ENCODE measurements at regions not wholly inside any gene's neighbourhood (a gene's known extent, or its start where the extent isn't known, plus 50 kb on each side); places are given as distances from the start of the nearest gene placed in this dataset.

DNA sequence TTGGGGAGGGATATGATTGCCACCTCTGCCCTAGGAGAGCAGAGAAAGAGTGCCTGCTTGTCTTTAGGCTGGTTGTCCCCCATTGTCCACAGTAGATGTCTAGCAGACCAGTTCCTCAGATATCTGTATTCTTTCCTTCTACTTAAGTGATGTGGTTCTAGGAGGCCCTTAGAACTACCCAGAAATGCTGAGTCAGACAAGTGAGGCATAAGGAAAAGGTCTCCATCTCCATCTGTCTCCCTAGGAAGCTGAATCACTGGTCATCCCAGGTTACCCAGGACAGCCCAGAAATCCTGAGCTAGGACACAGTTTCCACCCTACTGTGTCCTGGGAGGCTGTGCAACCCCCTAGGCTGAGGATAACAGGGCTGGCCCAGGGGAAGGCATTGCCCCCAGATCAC is 93.4 kb upstream of the INHBA start:
- Mint-ChIP-seq H3K27me3 (ENCODE audit: low read depth) (no peaks in the 10 kb centered on the region), H3K27ac (no peak overlapping the region), H3K4me3 (no peak overlapping the region), H3K9me3 (no peaks in the 10 kb centered on the region), H3K36me3 (ENCODE audit: insufficient read depth in 2 of 2) (no peaks in the 10 kb centered on the region), H3K4me1 (ENCODE audit: low read depth) (no peaks in the 10 kb centered on the region)
- ATAC-seq (replicated peaks in 1 of 2): no peak
- no peak for DNase-seq

- ATAC-seq (replicated peaks in 1 of 2): no peak
- H3K4me1 Mint-ChIP-seq (ENCODE audit: low read depth): no peaks in the 10 kb centered on the region
- no peak overlapping the region for H3K4me3 Mint-ChIP-seq
- no peaks in the 10 kb centered on the region for H3K36me3 Mint-ChIP-seq (ENCODE audit: insufficient read depth in 2 of 2)
- H3K27me3 Mint-ChIP-seq (ENCODE audit: low read depth): no peaks in the 10 kb centered on the region
- H3K27ac Mint-ChIP-seq: no peak overlapping the region
- H3K9me3 Mint-ChIP-seq: no peaks in the 10 kb centered on the region
- no peak for DNase-seq
Observed at GRCh38 chr7:41795276-41795833, 92.5 kb upstream of the INHBA start.

DNA sequence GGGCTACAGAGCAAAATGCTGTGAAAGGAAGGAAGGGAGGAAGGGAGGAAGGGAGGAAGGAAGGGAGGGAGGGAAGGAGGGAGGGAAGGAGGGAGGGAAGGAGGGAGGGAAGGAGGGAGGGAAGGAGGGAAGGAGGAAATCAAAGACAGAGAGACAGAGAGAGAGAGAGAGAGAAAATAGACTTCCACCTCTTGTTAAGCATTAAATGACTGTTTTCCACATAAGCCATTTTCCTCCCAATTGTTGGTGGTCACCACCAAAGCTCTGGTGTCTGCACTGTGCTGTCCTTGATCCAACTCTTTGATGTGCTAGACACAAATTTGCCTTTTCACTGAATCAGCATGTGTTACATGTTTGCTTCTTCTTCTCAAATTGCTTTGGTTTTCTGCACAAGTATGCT is 90.7 kb upstream of the INHBA start:
- Mint-ChIP-seq H3K4me3 (no peak overlapping the region), H3K9me3 (no peaks in the 10 kb centered on the region), H3K27me3 (ENCODE audit: low read depth) (no peaks in the 10 kb centered on the region), H3K36me3 (ENCODE audit: insufficient read depth in 2 of 2) (no peaks in the 10 kb centered on the region), H3K4me1 (ENCODE audit: low read depth) (no peaks in the 10 kb centered on the region), H3K27ac (no peak overlapping the region)
- DNase-seq (no peak), ATAC-seq (replicated peaks in 1 of 2) (no peak)

GRCh38 chr7:41792120-41792519 is 89.2 kb upstream of the INHBA start:
- no peak overlapping the region for H3K27ac Mint-ChIP-seq
- H3K27me3 Mint-ChIP-seq (ENCODE audit: low read depth): no peaks in the 10 kb centered on the region

DNA sequence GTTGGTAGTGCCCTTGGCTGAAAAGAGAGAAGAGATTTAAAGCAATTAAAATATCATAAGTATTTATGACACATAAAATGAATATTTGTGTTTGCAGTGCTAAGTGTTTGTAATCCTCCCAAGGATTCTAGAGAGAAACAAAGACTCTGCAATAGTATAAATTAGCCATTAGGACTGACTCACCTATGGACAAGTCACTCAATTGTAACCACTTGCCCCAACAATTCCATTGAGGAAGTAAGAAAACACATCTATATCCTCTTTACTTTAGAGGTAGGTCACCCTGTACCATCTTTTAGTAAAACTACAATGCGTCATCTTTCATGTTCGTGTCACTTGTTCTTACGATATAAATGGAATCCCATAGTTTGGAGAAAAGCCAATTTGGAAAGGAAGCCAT is 85.7 kb upstream of the INHBA start:
- Mint-ChIP-seq H3K27ac (no peak overlapping the region), H3K27me3 (ENCODE audit: low read depth) (peaks cover 5% of the 10 kb centered on the region), H3K36me3 (ENCODE audit: insufficient read depth in 2 of 2) (no peaks in the 10 kb centered on the region), H3K9me3 (no peaks in the 10 kb centered on the region), H3K4me3 (no peak overlapping the region), H3K4me1 (ENCODE audit: low read depth) (no peaks in the 10 kb centered on the region)
- ATAC-seq (replicated peaks in 1 of 2) (no peak), DNase-seq (no peak)

More at GRCh38 chr7:41792120-41792519, 89.2 kb upstream of the INHBA start:
- no peaks in the 10 kb centered on the region for H3K9me3 Mint-ChIP-seq
- H3K36me3 Mint-ChIP-seq (ENCODE audit: insufficient read depth in 2 of 2): no peaks in the 10 kb centered on the region
- no peak overlapping the region for H3K4me3 Mint-ChIP-seq
- no peak for DNase-seq
- H3K4me1 Mint-ChIP-seq (ENCODE audit: low read depth): no peaks in the 10 kb centered on the region
- no peak for ATAC-seq (replicated peaks in 1 of 2)

DNA sequence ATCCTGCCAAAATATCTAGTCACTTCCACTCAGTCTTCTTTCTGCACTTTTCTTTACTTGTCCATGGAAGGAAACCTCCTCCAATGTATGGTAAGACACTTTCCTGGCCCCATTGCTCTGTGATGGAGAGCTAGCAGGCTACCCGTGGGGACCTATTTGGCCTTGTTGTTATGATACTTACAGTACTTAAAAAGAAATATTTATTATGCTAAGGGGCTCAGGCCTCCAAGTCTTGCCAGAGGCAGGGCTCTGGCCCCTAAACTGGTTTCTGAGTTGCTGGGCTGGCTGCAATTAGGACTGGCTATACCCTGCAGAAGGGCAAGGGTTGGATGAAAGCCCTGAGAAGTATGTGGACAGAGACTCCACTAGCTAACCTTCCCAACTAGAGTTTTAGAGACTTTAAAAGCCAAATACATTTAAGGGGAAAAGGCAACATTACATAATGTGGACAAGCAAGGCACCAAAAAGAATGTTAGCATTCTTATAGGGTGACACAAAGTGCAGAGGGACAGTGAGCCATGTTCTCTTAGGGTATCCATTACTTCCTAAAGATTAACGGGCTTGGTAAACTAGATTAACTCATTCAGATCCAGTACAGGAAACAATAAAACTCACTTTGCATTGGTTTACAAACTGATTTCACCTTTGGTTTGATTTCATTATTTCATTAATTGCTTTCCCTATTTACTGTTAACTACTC is 84.9 kb upstream of the INHBA start:
- ATAC-seq (replicated peaks in 1 of 2) (no peak), DNase-seq (no peak)
- Mint-ChIP-seq H3K4me3 (no peak overlapping the region), H3K27me3 (ENCODE audit: low read depth) (peaks cover 12% of the 10 kb centered on the region), H3K27ac (no peak overlapping the region), H3K4me1 (ENCODE audit: low read depth) (no peaks in the 10 kb centered on the region), H3K9me3 (no peaks in the 10 kb centered on the region), H3K36me3 (ENCODE audit: insufficient read depth in 2 of 2) (no peaks in the 10 kb centered on the region)

GRCh38 chr7:41786944-41787343 is 84.1 kb upstream of the INHBA start:
- Mint-ChIP-seq H3K27ac (no peak overlapping the region), H3K27me3 (ENCODE audit: low read depth) (peaks cover 12% of the 10 kb centered on the region), H3K4me3 (no peak overlapping the region), H3K9me3 (no peaks in the 10 kb centered on the region), H3K36me3 (ENCODE audit: insufficient read depth in 2 of 2) (no peaks in the 10 kb centered on the region), H3K4me1 (ENCODE audit: low read depth) (no peaks in the 10 kb centered on the region)
- DNase-seq: no peak
- ATAC-seq (replicated peaks in 1 of 2): no peak

GRCh38 chr7:41786404-41786803 is 83.5 kb upstream of the INHBA start:
- H3K27ac Mint-ChIP-seq: no peak overlapping the region
- DNase-seq: no peak
- H3K36me3 Mint-ChIP-seq (ENCODE audit: insufficient read depth in 2 of 2): no peaks in the 10 kb centered on the region
- no peak overlapping the region for H3K4me3 Mint-ChIP-seq
- H3K9me3 Mint-ChIP-seq: no peaks in the 10 kb centered on the region
- peaks cover 14% of the 10 kb centered on the region for H3K27me3 Mint-ChIP-seq (ENCODE audit: low read depth)
- H3K4me1 Mint-ChIP-seq (ENCODE audit: low read depth): no peaks in the 10 kb centered on the region
- ATAC-seq (replicated peaks in 1 of 2): no peak

DNA sequence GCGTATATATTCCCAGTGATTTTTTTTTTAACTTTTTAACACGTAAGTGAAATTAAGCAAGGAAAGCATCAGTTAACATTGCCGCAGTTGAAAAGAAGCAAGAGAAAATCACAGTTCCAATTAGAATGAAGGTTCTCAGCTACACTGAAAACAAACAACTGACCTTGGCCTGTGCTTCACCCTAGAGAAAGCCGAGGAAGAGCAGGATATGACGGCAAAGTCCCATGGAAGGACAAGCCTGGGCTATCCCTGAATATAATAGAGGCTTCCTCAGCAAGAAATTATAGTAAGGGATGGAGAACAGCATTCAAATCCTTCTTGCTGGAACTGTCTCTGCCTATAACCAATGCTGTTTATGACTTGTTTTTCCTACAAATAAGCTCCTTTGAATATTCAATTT is 83.0 kb upstream of the INHBA start:
- no peaks in the 10 kb centered on the region for H3K4me1 Mint-ChIP-seq (ENCODE audit: low read depth)
- ATAC-seq (replicated peaks in 1 of 2) (no peak), DNase-seq (no peak)
- no peak overlapping the region for H3K27ac Mint-ChIP-seq
- no peaks in the 10 kb centered on the region for H3K36me3 Mint-ChIP-seq (ENCODE audit: insufficient read depth in 2 of 2)
- peaks cover 20% of the 10 kb centered on the region for H3K27me3 Mint-ChIP-seq (ENCODE audit: low read depth)
- H3K4me3 Mint-ChIP-seq: no peak overlapping the region
- H3K9me3 Mint-ChIP-seq: no peaks in the 10 kb centered on the region

GRCh38 chr7:41785265-41785664 is 82.4 kb upstream of the INHBA start:
- Mint-ChIP-seq H3K9me3 (no peaks in the 10 kb centered on the region), H3K4me1 (ENCODE audit: low read depth) (no peaks in the 10 kb centered on the region), H3K36me3 (ENCODE audit: insufficient read depth in 2 of 2) (no peaks in the 10 kb centered on the region), H3K27me3 (ENCODE audit: low read depth) (peaks cover 20% of the 10 kb centered on the region), H3K4me3 (no peak overlapping the region), H3K27ac (no peak overlapping the region)
- no peak for ATAC-seq (replicated peaks in 1 of 2)
- DNase-seq: no peak

GRCh38 chr7:41779918-41780317 is 77.0 kb upstream of the INHBA start:
- Mint-ChIP-seq H3K27me3 (ENCODE audit: low read depth) (peaks cover 16% of the 10 kb centered on the region), H3K4me1 (ENCODE audit: low read depth) (no peaks in the 10 kb centered on the region), H3K27ac (no peak overlapping the region), H3K36me3 (ENCODE audit: insufficient read depth in 2 of 2) (no peaks in the 10 kb centered on the region), H3K9me3 (peaks cover 0 to 3% of the 10 kb centered on the region in 2 donors), H3K4me3 (no peak overlapping the region)
- DNase-seq: no peak
- ATAC-seq (replicated peaks in 1 of 2): no peak

DNA sequence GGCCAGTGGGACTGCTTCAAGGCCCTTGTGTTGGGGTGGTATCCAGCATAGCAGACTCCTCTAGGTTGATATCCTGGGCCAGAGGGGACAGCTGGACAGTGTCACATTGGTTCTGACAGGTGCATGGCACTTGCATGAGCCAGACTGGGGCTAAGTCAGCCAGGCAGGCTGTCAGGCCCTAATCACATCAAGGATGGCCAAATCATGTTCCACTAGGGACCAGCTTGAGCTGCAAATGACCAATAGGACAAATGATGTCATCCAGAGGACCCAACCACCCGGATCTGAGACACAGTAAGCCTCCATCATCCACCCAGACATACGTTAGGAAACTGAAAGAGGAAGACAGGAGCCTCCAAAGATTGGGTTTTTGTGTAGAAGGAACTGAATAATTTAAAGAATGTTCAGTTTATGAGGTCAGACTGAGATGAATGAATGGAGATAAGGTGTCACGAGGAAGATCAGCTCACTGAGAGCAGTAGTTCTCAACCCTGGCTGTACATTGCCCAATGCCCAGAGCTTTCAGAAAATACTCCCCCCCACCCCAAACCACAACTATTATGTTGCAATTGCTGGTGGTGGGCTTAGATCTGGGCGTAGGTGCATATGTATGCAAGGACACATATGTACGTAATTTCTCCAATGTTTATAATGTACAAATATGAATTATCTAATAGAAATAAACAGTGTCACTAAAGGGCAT is 75.2 kb upstream of the INHBA start:
- Mint-ChIP-seq H3K4me1 (ENCODE audit: low read depth) (no peaks in the 10 kb centered on the region), H3K27me3 (ENCODE audit: low read depth) (peaks cover 10% of the 10 kb centered on the region), H3K27ac (no peak overlapping the region), H3K9me3 (peaks cover 2 to 3% of the 10 kb centered on the region in 2 donors), H3K4me3 (no peak overlapping the region), H3K36me3 (ENCODE audit: insufficient read depth in 2 of 2) (no peaks in the 10 kb centered on the region)
- no peak for ATAC-seq (replicated peaks in 1 of 2)
- no peak for DNase-seq

GRCh38 chr7:41774966-41775365 is 72.1 kb upstream of the INHBA start:
- H3K4me1 Mint-ChIP-seq (ENCODE audit: low read depth): no peaks in the 10 kb centered on the region
- H3K4me3 Mint-ChIP-seq: no peak overlapping the region
- peaks cover 2 to 3% of the 10 kb centered on the region in 2 donors for H3K9me3 Mint-ChIP-seq
- ATAC-seq (replicated peaks in 1 of 2) (no peak), DNase-seq (no peak)
- peaks cover 0 to under 1% of the 10 kb centered on the region in 2 donors for H3K36me3 Mint-ChIP-seq (ENCODE audit: insufficient read depth in 2 of 2)
- H3K27ac Mint-ChIP-seq: no peak overlapping the region
- H3K27me3 Mint-ChIP-seq (ENCODE audit: low read depth): no peaks in the 10 kb centered on the region

Data from activated T-cell treated with anti-CD3 and anti-CD28 coated beads, Interleukin-2, amount 50 U/mL, for 72 hours (primary cell).